ENCODE measurements at regions not wholly inside any gene's neighbourhood (a gene's known extent, or its start where the extent isn't known, plus 50 kb on each side); places are given as distances from the start of the nearest gene placed in this dataset.
"Not testable (repeated sequence)": the region's sequence is repeated elsewhere in the genome, so short reads cannot be mapped to it uniquely, and the experiment has no call there.

- DNase-seq: no peak
These were observed 430.6 kb upstream of the ID2 start for GRCh38 chr2:8251291-8251690.

GRCh38 chr2:8251856-8252255, 430.0 kb upstream of the ID2 start:
- DNase-seq: no peak

- DNase-seq: no peak
These were observed 428.7 kb upstream of the ID2 start for GRCh38 chr2:8252997-8253694.

DNA sequence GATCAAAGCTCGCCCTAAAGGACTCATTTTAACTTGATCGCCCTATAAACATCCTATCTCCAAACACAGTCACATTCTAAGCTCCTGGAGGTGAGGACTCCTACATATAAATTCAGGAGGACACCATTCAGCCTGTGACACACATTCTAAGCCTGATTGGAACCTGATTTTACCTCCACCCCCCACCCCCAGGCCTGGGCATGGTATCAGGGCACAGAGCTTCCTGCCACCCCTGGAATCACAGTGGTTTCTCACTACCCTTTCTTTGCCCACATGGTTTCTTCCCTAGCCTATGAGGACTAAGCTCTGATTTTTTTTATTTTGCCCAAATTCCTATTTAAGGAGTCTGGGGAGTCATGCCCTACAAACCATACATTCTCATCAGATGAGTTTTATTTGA, 428.1 kb upstream of the ID2 start:
- DNase-seq: no peak

GRCh38 chr2:8254214-8254613, 427.6 kb upstream of the ID2 start:
- DNase-seq: not testable (repeated sequence)

DNA sequence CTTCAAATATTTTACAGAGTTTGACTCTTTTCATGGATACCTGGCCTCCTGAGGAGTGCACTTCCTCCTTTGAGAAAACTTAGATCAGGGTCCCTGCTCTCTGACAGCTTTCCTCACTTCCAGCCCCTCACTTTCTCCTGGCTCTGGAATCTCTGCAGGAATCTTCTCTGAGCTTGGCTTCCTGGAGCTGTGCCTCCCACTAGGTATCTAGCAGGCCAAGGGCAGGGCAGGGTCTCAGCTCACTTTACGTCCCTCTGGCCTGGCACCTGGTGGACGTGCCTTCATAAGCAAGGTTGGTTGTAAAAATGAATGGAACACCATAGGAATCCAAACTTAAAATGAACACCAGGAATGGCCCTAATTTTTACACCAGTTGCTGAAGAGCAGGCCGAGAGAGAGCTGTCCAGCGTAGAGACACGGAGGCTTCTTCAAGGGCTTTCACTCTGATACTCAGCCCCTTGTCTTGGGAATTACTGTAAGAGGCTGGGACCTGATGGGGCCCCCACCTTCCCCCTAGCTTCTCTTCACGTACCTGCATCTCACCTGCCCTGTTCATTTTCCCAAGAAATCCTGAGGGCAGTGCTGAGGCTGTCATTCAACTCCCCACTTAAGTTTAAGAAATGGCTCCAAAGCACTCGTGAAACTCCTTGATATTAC, 426.9 kb upstream of the ID2 start:
- DNase-seq: no peak

- DNase-seq: no peak
These were observed 426.4 kb upstream of the ID2 start for GRCh38 chr2:8255448-8255800.

DNA sequence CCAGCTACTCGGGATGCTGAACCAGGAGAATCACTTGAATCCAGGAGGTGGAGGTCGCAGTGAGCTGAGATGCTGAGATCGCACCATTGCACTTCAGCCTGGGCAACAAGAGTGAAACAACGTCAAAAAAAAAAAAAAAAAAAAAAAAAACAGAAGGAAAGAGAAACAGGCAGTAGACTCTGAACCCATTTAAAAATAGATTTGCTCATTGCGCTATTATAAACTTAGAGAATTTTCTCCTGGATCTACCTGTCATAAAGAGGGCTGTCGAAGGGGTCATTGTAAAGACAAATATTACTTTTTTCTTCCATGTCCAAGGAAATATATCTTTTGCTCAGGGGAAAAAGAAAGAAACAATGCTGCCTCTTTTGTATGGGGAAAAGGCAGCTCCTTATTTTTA, 425.0 kb upstream of the ID2 start:
- DNase-seq: no peak

DNA sequence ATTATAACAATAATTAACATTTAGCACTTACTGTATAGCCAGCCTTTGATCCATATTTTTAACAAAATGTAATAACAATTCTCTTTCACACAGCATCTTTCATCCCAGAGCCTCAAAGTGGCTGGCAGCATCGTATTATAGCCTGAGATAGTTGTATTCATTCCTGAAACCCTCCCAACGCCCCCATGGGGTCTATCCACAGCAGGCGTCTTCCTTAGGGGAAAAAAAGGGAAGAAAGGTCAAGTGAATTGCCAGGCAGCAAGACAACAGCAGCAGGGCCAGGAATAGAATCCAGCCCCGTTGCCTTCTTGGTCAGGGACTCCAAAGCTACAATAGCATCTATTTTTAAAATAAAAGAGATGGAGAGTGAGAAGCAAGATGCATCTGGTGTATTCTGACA, 424.4 kb upstream of the ID2 start:
- DNase-seq: no peak

DNA sequence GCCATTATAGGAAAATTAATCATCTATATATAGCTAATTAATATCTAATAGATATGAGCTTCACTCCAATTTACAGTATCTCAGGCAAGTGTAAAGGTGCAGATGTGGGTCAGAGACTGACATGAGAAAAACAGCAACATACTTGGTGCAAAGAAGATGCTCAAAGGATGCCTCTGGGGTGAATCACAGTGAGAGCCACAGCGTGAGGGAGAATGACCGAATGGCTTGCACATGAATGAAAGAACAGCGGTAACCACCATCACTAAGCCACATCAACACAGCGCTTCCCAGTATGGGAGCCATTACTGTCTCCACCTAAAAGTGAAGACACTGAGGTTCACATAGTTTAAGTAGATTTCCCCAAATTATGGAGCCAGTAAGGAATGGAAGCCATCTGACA, 423.4 kb upstream of the ID2 start:
- DNase-seq: no peak

DNA sequence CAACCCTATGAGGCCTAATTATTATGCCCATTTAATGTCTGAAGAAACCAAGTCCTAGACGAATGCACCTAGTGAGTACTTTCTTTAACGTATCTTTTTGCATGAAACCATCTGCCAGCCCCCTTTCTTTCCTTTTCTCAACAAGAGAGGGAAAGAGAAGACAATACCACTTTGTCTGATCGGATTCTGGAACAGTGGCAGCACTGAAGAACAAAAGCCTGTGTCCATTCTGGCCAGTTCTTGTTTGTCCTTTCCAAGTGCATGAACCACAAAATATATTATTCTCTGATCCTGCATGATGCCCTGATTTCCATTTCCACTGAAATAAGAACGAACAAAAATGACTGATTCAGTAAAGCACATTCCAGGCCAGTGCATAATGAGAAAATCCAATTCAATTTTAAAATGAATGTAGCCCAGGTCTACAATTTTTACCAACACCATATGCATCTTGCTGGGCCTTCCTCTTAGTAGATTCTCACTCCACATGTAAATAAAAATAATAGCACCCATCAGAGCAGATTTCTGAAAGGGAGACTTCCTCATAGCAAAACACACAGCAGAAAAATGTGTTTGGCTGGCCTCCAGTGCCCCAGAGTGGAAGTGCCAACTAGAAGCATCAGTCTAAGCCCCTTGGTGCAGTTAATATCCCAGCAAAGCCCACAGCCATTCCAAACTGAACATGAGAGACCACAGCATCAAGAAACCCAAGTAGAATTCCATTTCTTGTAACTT, 422.6 kb upstream of the ID2 start:
- no peak for DNase-seq

GRCh38 chr2:8259841-8260178, 422.0 kb upstream of the ID2 start:
- no peak for DNase-seq

- no peak for DNase-seq
These were observed 421.6 kb upstream of the ID2 start for GRCh38 chr2:8260213-8260612.

- DNase-seq: no peak
These were observed 418.0 kb upstream of the ID2 start for GRCh38 chr2:8263901-8264300.

DNA sequence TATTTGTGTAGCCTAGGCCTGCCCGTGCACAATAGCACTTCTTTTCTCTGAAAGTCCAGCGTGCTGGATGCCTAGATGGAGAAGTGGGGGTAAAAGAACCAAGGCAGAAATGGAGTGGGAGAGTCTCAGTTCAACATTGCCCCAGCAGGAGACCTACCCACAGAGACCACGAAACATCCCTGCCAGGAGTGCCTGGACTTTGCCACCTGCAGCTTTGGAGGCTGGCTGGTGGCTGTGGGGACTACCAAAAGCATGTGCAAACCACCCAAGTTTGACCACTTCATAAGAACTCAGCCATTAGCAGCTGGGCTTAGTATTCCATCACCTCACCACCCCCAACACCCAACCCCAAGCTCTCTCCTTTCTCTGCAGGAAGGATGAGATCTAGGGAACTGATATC, 416.9 kb upstream of the ID2 start:
- DNase-seq: no peak

DNA sequence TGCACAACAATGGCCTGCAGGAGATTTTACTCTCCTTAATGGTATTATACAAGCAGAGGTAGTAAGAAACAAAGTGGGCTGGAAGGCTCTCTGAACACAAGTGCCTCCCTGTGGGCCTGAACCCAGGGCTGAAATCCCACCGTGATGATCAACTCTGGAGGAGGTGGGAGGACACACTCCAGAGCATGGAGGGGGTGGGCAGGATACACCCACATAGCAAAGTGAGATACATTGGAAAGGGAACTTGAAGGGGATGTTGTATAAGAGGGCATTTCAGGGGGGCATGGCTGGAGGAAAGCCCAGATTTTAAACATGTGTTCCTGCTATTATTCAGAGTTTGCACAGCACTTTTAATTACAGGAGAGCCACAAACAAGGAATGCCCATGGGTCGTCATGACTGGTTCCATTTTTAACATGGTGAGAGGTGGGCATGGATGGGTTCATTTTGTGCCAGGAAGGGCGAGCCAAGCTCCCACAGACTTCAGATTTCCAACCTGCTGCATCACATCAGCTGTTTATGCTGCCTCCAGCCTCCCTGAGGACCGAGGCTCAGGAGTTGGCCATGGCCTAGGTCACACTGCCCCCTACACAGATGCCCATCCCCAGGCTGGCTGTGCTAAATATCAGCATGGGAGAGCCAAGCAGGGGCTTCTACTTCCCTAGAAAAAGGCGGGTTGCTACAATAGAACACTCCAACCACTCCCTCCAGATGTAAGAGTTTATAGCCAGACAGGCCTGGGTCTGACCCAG, 416.2 kb upstream of the ID2 start:
- DNase-seq: no peak

DNA sequence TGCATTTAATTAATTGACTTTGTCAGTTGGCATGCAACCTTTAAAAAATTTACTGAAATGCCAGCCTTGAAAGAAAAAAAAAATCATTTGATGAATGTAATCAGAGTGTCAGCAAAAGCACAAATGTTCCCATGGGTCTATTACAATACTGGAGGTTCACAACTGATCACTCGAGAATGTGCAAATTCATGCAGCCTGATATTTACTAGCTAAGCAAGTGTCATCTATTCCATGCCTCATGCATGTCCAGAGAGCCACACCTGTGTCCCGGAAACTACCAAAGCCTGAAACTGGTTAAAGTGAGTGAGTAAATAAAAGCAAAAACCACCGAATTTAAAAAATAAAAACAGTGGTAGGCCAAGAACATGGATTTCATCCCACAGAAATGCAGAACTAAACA, 415.3 kb upstream of the ID2 start:
- DNase-seq: no peak

DNA sequence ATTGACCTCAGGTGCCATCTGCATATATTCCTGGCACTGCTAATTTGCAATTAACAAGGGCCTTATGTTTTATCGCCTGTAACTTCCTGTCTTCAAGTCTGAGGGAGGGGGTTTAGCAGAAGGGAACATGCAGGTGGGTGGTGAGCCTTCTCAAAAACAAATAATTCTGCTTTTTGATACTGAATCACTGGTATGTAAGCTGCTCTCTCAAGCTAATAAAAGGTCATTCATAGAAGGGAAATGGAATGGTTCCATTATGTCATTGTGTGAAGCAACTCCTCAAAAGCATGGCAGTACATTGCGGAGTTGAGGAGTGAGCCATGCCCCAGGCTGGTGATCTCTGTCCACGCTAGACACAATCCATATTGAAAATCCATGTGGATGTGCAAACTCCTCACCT, 414.8 kb upstream of the ID2 start:
- DNase-seq: no peak

GRCh38 chr2:8267721-8268120, 414.1 kb upstream of the ID2 start:
- DNase-seq: no peak

DNA sequence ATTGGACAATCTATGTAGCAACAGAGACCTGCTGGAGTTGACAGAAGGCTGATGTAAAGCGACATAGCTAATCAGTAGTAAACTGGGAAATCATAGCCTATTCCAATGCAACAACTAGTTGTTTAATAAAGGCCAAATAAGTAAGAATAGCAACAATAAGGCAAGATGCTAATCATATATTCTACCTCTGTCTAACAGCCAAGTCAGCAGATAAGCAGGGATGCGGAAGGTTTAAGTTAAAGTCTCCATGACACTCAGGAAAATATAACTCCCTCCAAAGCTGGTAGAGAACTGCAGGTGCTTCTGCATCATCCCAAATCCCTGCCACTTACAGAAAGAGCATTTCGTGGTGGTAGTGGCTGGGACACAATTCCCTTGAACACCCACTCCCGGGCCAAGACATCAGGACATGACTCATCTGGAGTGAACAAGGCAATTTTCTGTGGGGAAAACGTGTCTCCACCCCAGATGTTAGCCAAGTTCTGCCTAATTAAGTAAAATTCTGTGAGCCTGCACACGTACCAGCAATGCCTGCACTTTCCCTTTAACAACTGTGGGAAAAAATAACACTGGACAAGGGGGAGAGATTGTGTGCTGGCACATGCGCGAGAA, 413.6 kb upstream of the ID2 start:
- no peak for DNase-seq

GRCh38 chr2:8270699-8271098, 411.2 kb upstream of the ID2 start:
- no peak for DNase-seq

- no peak for DNase-seq
These were observed 410.4 kb upstream of the ID2 start for GRCh38 chr2:8271461-8271860.

GRCh38 chr2:8276026-8276425, 405.8 kb upstream of the ID2 start:
- DNase-seq: no peak
